ENCODE measurements at regions not wholly inside any gene's neighbourhood (a gene's known extent, or its start where the extent isn't known, plus 50 kb on each side); places are given as distances from the start of the nearest gene placed in this dataset.

DNA sequence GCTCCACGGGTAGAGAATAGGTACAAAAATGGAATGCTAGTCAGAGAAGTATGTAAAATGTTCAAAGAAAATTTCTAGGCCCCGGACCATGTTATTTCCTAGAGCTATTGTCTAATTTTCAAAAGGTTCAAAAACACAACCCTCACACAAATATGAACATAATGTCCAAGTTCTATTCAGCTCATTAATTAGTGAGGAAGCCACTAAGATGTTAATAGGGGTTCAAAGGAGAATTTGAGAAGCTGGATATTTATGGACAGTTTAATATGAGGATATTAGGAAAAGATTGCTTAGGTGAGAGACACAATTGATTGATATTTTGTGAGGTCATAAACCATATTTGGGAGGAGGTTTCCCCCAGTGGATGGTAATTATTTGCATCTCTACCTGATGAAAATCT, 710.6 kb upstream of the ID2 start:
- no peak overlapping the region for H3K4me3 ChIP-seq (replicated peaks in 1 of 2; ENCODE audit: low read depth in 2 of 2, low read length in 2 of 2)
- DNase-seq (ENCODE audit: low read depth in 2 of 2): no peak
- TF ChIP-seq, protein P1, sequence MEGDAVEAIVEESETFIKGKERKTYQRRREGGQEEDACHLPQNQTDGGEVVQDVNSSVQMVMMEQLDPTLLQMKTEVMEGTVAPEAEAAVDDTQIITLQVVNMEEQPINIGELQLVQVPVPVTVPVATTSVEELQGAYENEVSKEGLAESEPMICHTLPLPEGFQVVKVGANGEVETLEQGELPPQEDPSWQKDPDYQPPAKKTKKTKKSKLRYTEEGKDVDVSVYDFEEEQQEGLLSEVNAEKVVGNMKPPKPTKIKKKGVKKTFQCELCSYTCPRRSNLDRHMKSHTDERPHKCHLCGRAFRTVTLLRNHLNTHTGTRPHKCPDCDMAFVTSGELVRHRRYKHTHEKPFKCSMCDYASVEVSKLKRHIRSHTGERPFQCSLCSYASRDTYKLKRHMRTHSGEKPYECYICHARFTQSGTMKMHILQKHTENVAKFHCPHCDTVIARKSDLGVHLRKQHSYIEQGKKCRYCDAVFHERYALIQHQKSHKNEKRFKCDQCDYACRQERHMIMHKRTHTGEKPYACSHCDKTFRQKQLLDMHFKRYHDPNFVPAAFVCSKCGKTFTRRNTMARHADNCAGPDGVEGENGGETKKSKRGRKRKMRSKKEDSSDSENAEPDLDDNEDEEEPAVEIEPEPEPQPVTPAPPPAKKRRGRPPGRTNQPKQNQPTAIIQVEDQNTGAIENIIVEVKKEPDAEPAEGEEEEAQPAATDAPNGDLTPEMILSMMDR (IDR thresholded peaks at IDR 0.05; ENCODE audit: low read depth, low read length): no peak

DNA sequence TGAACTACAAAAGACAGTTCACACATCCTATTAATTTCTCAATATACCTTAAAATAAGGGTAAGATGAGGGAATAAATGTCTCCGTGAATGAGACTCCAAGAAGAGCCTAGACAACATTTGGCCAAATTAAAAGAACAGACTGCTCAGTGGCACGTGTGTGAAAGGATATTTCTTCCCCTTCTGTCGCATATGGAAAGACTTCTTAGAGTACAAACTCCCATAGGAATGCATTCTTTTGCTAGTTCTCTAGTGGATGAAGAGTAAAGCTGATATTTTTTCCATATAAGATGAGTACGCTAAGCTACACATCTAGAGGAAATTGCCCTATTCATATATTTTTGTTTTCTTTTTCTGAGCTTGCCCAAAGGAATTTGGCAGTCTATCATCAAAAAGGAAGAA, 710.0 kb upstream of the ID2 start:
- DNase-seq (ENCODE audit: low read depth in 2 of 2): no peak
- H3K4me3 ChIP-seq (replicated peaks in 1 of 2; ENCODE audit: low read depth in 2 of 2, low read length in 2 of 2): no peak overlapping the region
- TF ChIP-seq, protein P1 (IDR thresholded peaks at IDR 0.05; ENCODE audit: low read depth, low read length): no peak

DNA sequence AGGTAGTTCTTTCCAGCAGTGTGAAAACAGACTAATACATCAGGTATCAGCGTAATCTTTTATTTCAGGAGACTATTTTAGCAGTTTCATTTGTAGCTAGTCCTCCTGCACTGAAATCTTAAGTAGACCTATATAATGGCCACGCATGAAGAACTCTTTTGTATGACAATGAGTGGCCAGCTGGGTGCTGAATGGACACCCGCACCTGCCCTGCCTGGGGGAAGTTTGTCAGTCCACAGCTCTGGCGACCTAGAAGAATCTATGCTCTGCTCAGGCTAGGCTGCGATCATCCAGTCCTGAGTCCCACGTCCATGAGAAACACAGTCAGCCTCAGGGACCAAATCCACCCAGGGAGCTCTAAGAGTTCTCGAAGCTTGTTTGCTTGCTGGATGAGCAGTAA, 709.2 kb upstream of the ID2 start:
- no peak overlapping the region for H3K4me3 ChIP-seq (replicated peaks in 1 of 2; ENCODE audit: low read depth in 2 of 2, low read length in 2 of 2)

DNA sequence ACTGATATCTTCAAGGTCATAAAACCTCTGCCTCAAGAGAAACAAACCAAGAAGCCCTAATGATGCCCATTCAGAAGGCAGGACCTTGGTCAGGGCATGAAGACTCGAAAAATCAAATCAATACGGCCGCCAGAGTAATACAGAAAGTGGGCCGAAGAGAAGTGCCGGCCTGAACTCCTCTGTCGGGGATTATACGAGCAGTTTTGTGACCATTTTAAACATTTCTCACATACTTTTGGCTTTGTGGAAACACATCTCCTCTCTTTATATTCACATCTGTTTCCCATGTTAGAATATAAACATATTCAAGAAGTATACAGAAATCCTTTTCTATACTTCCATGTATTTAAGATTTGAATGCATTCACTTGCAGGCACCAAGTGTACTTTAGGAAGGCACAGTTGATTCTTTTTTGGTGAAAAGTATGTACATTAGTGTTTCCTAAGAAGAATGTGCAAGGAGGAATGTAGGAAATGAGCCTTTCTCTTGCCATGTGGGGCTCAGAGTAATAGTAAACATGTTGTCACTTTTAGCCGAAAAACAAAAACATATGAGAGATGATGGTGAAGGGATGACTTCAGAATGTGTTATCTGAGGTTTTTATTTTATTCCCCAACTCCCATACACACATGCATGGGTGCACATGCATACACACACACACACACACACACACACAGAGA, 707.9 kb upstream of the ID2 start:
- no peak for DNase-seq (ENCODE audit: low read depth in 2 of 2)
- TF ChIP-seq, protein P1 (IDR thresholded peaks at IDR 0.05; ENCODE audit: low read depth, low read length): no peak
- no peak overlapping the region for H3K4me3 ChIP-seq (replicated peaks in 1 of 2; ENCODE audit: low read depth in 2 of 2, low read length in 2 of 2)

More for the DNA sequence above, 709.2 kb upstream of the ID2 start:
- no peak for DNase-seq (ENCODE audit: low read depth in 2 of 2)
- TF ChIP-seq, protein P1 (IDR thresholded peaks at IDR 0.05; ENCODE audit: low read depth, low read length): no peak

DNA sequence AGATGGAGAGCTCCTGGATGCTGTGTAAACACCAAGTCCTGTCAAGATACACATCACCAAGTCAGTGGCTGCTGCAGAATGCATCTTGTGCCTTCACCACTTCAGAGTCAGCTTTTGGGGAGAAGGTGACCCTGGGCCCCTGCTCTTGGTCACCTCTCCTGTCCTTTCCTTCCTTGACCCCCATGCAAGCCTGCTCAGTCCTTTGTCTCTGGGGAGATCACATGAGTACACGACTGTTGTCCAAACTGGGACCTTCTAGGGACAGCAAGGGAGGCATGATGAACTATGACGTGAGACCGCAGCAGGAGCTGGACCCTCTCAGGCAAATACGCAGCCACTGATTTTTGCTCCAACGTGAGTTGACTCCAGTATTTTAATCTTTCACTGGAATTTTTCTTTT, 706.9 kb upstream of the ID2 start:
- DNase-seq (ENCODE audit: low read depth in 2 of 2): no peak
- H3K4me3 ChIP-seq (replicated peaks in 1 of 2; ENCODE audit: low read depth in 2 of 2, low read length in 2 of 2): no peak overlapping the region
- TF ChIP-seq, protein P1 (IDR thresholded peaks at IDR 0.05; ENCODE audit: low read depth, low read length): no peak

DNA sequence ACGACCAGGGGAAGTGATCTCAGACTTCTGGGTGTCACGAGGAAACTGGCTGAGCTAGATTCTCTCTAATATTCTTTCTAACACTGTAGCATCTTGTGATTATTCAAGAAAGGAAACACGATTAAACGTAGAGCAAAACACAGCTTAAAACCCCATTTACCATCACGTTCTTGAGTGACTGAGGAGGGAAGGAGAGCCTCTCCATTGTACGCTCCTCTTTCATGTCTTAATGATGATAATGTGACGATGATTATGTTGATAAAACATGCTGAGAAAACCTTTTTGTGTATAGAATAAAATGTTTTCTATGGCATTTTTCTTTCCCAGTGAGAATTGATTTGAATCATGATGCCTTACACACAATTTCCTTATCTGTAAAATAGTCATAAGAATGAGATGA, 705.6 kb upstream of the ID2 start:
- no peak for DNase-seq (ENCODE audit: low read depth in 2 of 2)
- TF ChIP-seq, protein P1 (IDR thresholded peaks at IDR 0.05; ENCODE audit: low read depth, low read length): no peak
- no peak overlapping the region for H3K4me3 ChIP-seq (replicated peaks in 1 of 2; ENCODE audit: low read depth in 2 of 2, low read length in 2 of 2)

DNA sequence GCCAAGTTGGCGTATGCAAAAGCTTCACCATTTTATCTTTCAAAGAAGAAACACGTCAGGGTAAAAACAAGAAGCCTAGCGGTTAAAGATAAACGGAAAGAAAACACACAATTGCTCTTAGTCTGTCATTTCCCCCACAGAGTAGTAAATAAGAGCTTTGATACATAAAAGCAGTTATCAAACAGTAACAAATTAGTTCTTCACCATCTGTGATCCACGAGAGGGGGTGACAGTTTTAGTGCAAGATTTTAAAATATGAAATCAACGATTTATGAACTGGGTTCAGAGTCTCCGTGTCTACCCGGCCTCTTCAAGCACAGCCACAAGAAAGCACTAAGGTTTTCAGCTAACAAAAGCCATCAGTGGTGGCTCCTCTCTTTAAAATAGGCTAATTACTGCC, 703.9 kb upstream of the ID2 start:
- no peak for DNase-seq (ENCODE audit: low read depth in 2 of 2)
- H3K4me3 ChIP-seq (replicated peaks in 1 of 2; ENCODE audit: low read depth in 2 of 2, low read length in 2 of 2): no peak overlapping the region
- TF ChIP-seq, protein P1 (IDR thresholded peaks at IDR 0.05; ENCODE audit: low read depth, low read length): no peak
